GM21619 (cell line): ENCODE measurements at regions not wholly inside any gene's neighbourhood (a gene's known extent, or its start where the extent isn't known, plus 50 kb on each side); places are given as distances from the start of the nearest gene placed in this dataset.
"Not testable (repeated sequence)": the region's sequence is repeated elsewhere in the genome, so short reads cannot be mapped to it uniquely, and the experiment has no call there.

ENCODE experiments used
- ATAC-seq: cut with Tn5 transposase; IDR thresholded peaks from one replicate; pipeline ENCODE4 v1.9.1; 2021; ENCODE audit not compliant: unreplicated experiment

GRCh38 chr3:178348561-178349217 is 187.5 kb upstream of the KCNMB2 start:
- ATAC-seq, result not testable (repeated sequence)

GRCh38 chr3:178349218-178349596 is 187.0 kb upstream of the KCNMB2 start:
- not testable (repeated sequence) for ATAC-seq

GRCh38 chr3:178350763-178351162 is 185.5 kb upstream of the KCNMB2 start:
- no peak for ATAC-seq

GRCh38 chr3:178352326-178353005 is 183.8 kb upstream of the KCNMB2 start:
- ATAC-seq, result no peak

GRCh38 chr3:178353006-178353694 is 183.1 kb upstream of the KCNMB2 start:
- no peak for ATAC-seq

- ATAC-seq, result no peak
Measured at GRCh38 chr3:178359728-178360127, 176.5 kb upstream of the KCNMB2 start.

GRCh38 chr3:178363048-178363447 is 173.2 kb upstream of the KCNMB2 start:
- not testable (repeated sequence) for ATAC-seq

- ATAC-seq, result no peak
Measured at GRCh38 chr3:178367817-178368617, 168.2 kb upstream of the KCNMB2 start.

- ATAC-seq, result no peak
Measured at GRCh38 chr3:178369006-178369405, 167.2 kb upstream of the KCNMB2 start.

- ATAC-seq, result no peak
Measured at GRCh38 chr3:178369811-178370210, 166.4 kb upstream of the KCNMB2 start.

GRCh38 chr3:178370387-178370786 is 165.8 kb upstream of the KCNMB2 start:
- ATAC-seq, result no peak

- no peak for ATAC-seq
Measured at GRCh38 chr3:178381555-178381954, 154.7 kb upstream of the KCNMB2 start.

- no peak for ATAC-seq
Measured at GRCh38 chr3:178381971-178382448, 154.2 kb upstream of the KCNMB2 start.

GRCh38 chr3:178382449-178383061 is 153.7 kb upstream of the KCNMB2 start:
- ATAC-seq, result no peak

GRCh38 chr3:178384321-178385230 is 151.7 kb upstream of the KCNMB2 start:
- ATAC-seq, result no peak

- ATAC-seq, result no peak
Measured at GRCh38 chr3:178385280-178385952, 150.8 kb upstream of the KCNMB2 start.

- ATAC-seq, result peak; percentile 44
Measured at GRCh38 chr3:178386401-178386800, 149.8 kb upstream of the KCNMB2 start.

GRCh38 chr3:178386880-178387279 is 149.4 kb upstream of the KCNMB2 start:
- ATAC-seq, result no peak

- no peak for ATAC-seq
Measured at GRCh38 chr3:178388473-178388872, 147.8 kb upstream of the KCNMB2 start.
